ENCODE measurements at regions not wholly inside any gene's neighbourhood (a gene's known extent, or its start where the extent isn't known, plus 50 kb on each side); places are given as distances from the start of the nearest gene placed in this dataset.

GRCh38 chr1:37085393-37085792 is 51.1 kb upstream of the GRIK3 start:
- peak; percentile 43 for TF ChIP-seq CTCF (IDR thresholded peaks at IDR 0.05)
- no peaks in the 10 kb centered on the region for H3K36me3 Mint-ChIP-seq (ENCODE audit: low read depth)
- no peak overlapping the region for H3K27ac Mint-ChIP-seq
- H3K27me3 Mint-ChIP-seq (ENCODE audit: low read depth, poor library complexity): peaks cover 34% of the 10 kb centered on the region
- no peaks in the 10 kb centered on the region for H3K4me1 Mint-ChIP-seq
- no peak overlapping the region for H3K4me3 Mint-ChIP-seq
- H3K9me3 Mint-ChIP-seq: no peaks in the 10 kb centered on the region
- no peak for DNase-seq

DNA sequence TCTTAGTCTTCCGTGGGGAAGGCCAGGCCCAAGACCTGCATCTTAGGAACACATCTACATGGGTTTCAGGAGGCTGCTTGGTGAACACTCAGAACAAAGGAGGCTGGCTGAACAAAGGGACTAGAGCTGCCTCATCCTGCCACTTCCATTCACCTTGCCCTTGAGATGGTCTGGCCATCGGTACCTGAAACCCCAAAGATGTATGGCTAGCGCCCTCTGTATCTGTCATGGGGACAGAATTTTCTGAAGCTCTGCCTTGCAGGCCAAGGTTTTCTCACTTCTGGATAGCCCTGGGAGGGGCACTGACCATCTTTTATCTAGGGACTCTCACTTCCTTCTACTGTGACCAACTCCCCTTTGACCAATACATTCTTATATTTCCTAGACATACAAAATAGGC is 55.4 kb upstream of the GRIK3 start:
- Mint-ChIP-seq H3K4me1 (peaks cover 3% of the 10 kb centered on the region), H3K27ac (no peak overlapping the region), H3K36me3 (ENCODE audit: low read depth) (no peaks in the 10 kb centered on the region), H3K27me3 (ENCODE audit: low read depth, poor library complexity) (peaks cover 45% of the 10 kb centered on the region), H3K9me3 (no peaks in the 10 kb centered on the region), H3K4me3 (no peak overlapping the region)
- DNase-seq: no peak
- TF ChIP-seq CTCF (IDR thresholded peaks at IDR 0.05): no peak

- no peak for DNase-seq
- Mint-ChIP-seq H3K9me3 (no peaks in the 10 kb centered on the region), H3K27ac (no peak overlapping the region), H3K36me3 (ENCODE audit: low read depth) (no peaks in the 10 kb centered on the region), H3K4me1 (peaks cover 9% of the 10 kb centered on the region), H3K27me3 (ENCODE audit: low read depth, poor library complexity) (peaks cover 45% of the 10 kb centered on the region), H3K4me3 (no peak overlapping the region)
- TF ChIP-seq CTCF (IDR thresholded peaks at IDR 0.05): no peak
Measured at GRCh38 chr1:37090671-37091070, 56.4 kb upstream of the GRIK3 start.

DNA sequence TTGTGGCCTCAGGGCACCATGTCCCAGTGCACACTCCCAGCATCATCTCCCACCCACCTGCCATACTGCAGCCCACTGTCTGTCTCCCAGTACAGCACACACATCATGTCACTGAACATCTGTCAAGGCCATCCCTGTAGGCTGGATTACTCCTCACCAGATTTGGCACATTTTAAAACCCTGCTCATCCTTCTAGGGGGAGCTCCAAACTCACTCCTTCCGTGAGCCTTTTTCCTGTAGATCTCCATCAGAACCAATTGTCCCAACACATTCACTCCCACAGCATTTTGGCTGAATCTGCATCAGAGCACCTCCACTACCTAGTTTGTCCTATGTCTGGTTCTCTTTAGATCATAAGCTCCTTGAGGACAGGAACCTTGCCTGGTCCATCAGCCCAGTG is 58.6 kb upstream of the GRIK3 start:
- no peak for TF ChIP-seq CTCF (IDR thresholded peaks at IDR 0.05)
- peaks cover 40% of the 10 kb centered on the region for H3K27me3 Mint-ChIP-seq (ENCODE audit: low read depth, poor library complexity)
- no peak overlapping the region for H3K27ac Mint-ChIP-seq
- no peak for DNase-seq
- H3K9me3 Mint-ChIP-seq: no peaks in the 10 kb centered on the region
- H3K4me1 Mint-ChIP-seq: peaks cover 10% of the 10 kb centered on the region
- no peak overlapping the region for H3K4me3 Mint-ChIP-seq
- no peaks in the 10 kb centered on the region for H3K36me3 Mint-ChIP-seq (ENCODE audit: low read depth)

GRCh38 chr1:37094302-37094701 is 60.0 kb upstream of the GRIK3 start:
- Mint-ChIP-seq H3K4me3 (no peak overlapping the region), H3K27ac (peak overlapping the region; percentile 37), H3K9me3 (no peaks in the 10 kb centered on the region), H3K4me1 (peaks cover 15% of the 10 kb centered on the region), H3K36me3 (ENCODE audit: low read depth) (no peaks in the 10 kb centered on the region), H3K27me3 (ENCODE audit: low read depth, poor library complexity) (peaks cover 40% of the 10 kb centered on the region)
- no peak for DNase-seq
- no peak for TF ChIP-seq CTCF (IDR thresholded peaks at IDR 0.05)

- Mint-ChIP-seq H3K4me3 (no peak overlapping the region), H3K27ac (no peak overlapping the region), H3K9me3 (no peaks in the 10 kb centered on the region), H3K36me3 (ENCODE audit: low read depth) (no peaks in the 10 kb centered on the region), H3K4me1 (peaks cover 15% of the 10 kb centered on the region), H3K27me3 (ENCODE audit: low read depth, poor library complexity) (peaks cover 36% of the 10 kb centered on the region)
- TF ChIP-seq CTCF (IDR thresholded peaks at IDR 0.05): peak; percentile 33
- no peak for DNase-seq
Measured at GRCh38 chr1:37096523-37096922, 62.2 kb upstream of the GRIK3 start.

Data from nephron progenitor cell (in vitro differentiated cells).